OCI-LY1 (cell line): ENCODE measurements at regions not wholly inside any gene's neighbourhood (a gene's known extent, or its start where the extent isn't known, plus 50 kb on each side); places are given as distances from the start of the nearest gene placed in this dataset.

Experiments
- EZH2 ChIP-seq: fragments of 200-600 bp; sonication (generic), shearing (Covaris generic); IDR thresholded peaks from 2 replicates; pipeline ENCODE4 v1.8.0; 2017; ENCODE audit warnings: borderline replicate concordance, mixed run types, mild to moderate bottlenecking, antibody characterized with exemption, low read length, moderate library complexity, mixed read lengths
- TF ChIP-seq, protein P1 (sequence below): fragments of 200-600 bp; sonication (generic), shearing (Covaris generic); IDR thresholded peaks from 2 replicates; pipeline ENCODE4 v1.5.1; 2017; ENCODE audit warnings: mild to moderate bottlenecking, antibody characterized with exemption, low read length, moderate library complexity, mixed read lengths

GRCh38 chr3:64805248-64805647 is 117.4 kb upstream of the ADAMTS9 start:
- TF ChIP-seq, protein P1, sequence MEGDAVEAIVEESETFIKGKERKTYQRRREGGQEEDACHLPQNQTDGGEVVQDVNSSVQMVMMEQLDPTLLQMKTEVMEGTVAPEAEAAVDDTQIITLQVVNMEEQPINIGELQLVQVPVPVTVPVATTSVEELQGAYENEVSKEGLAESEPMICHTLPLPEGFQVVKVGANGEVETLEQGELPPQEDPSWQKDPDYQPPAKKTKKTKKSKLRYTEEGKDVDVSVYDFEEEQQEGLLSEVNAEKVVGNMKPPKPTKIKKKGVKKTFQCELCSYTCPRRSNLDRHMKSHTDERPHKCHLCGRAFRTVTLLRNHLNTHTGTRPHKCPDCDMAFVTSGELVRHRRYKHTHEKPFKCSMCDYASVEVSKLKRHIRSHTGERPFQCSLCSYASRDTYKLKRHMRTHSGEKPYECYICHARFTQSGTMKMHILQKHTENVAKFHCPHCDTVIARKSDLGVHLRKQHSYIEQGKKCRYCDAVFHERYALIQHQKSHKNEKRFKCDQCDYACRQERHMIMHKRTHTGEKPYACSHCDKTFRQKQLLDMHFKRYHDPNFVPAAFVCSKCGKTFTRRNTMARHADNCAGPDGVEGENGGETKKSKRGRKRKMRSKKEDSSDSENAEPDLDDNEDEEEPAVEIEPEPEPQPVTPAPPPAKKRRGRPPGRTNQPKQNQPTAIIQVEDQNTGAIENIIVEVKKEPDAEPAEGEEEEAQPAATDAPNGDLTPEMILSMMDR: no peak
- TF ChIP-seq EZH2: no peak
